Spinal cord (tissue), 9 donors: ENCODE measurements at regions not wholly inside any gene's neighbourhood (a gene's known extent, or its start where the extent isn't known, plus 50 kb on each side); places are given as distances from the start of the nearest gene placed in this dataset.

Experiments used
- DNase-seq, 6 donors: peaks; one replicate each; pipeline versions ENCODE4 v3.0.0 to v3.0.0-alpha.2; 2013 to 2015; ENCODE audit warnings: low spot score in 6 of 6, low read depth in 4 of 6
- H3K27ac ChIP-seq: one replicate; pipeline ENCODE4 v1.5.1; 2013; ENCODE audit warnings: low read depth, low read length, control low read depth
- H3K27me3 ChIP-seq: one replicate; pipeline ENCODE4 v1.6.1; 2013; ENCODE audit warnings: low read length; ENCODE audit not compliant: control insufficient read depth, insufficient read depth
- H3K36me3 ChIP-seq: one replicate; pipeline ENCODE4 v1.6.1; 2013; ENCODE audit warnings: low read length; ENCODE audit not compliant: control insufficient read depth, insufficient read depth
- H3K4me1 ChIP-seq: one replicate; pipeline ENCODE4 v1.6.1; 2013; ENCODE audit warnings: low read length; ENCODE audit not compliant: control insufficient read depth, insufficient read depth
- H3K4me3 ChIP-seq: one replicate; pipeline ENCODE4 v1.5.1; 2013; ENCODE audit warnings: low read depth, low read length, control low read depth
- H3K9me3 ChIP-seq: one replicate; pipeline ENCODE4 v1.6.1; 2013; ENCODE audit warnings: low read length; ENCODE audit not compliant: control insufficient read depth, insufficient read depth
- WGBS: methylation state at CpG from one replicate; pipeline ENCODE4 v1.1.5; 2013; ENCODE audit warnings: missing lambda C conversion rate; ENCODE audit not compliant: insufficient coverage; 5-methylcytosine and 5-hydroxymethylcytosine counted together
- donor health status: healthy.

- no peak overlapping the region for H3K27ac ChIP-seq
- no peaks in the 10 kb centered on the region for H3K4me1 ChIP-seq
- DNase-seq, result no peak
- no peaks in the 10 kb centered on the region for H3K36me3 ChIP-seq
- H3K27me3 ChIP-seq, result no peaks in the 10 kb centered on the region
- no peaks in the 10 kb centered on the region for H3K9me3 ChIP-seq
- no peak overlapping the region for H3K4me3 ChIP-seq
Observed at GRCh38 chr3:118785415-118785814, 249.2 kb downstream of the IGSF11 start.

- no peaks in the 10 kb centered on the region for H3K4me1 ChIP-seq
- H3K27me3 ChIP-seq, result no peaks in the 10 kb centered on the region
- H3K9me3 ChIP-seq, result no peaks in the 10 kb centered on the region
- DNase-seq, result peak in 1 of 6 donors; percentile 51
- no peak overlapping the region for H3K27ac ChIP-seq
- H3K36me3 ChIP-seq, result no peaks in the 10 kb centered on the region
- H3K4me3 ChIP-seq, result no peak overlapping the region
- WGBS, result no CpG with 5 or more reads among the region's 5 CpGs
Observed at GRCh38 chr3:118791246-118791645, 243.4 kb downstream of the IGSF11 start.

GRCh38 chr3:118792191-118792590 is 242.5 kb downstream of the IGSF11 start:
- no peak for DNase-seq
- Histone ChIP-seq H3K27ac (no peak overlapping the region), H3K9me3 (no peaks in the 10 kb centered on the region), H3K36me3 (no peaks in the 10 kb centered on the region), H3K4me1 (no peaks in the 10 kb centered on the region), H3K4me3 (no peak overlapping the region), H3K27me3 (no peaks in the 10 kb centered on the region)
- no CpG with 5 or more reads among the region's 4 CpGs for WGBS

- H3K9me3 ChIP-seq, result no peaks in the 10 kb centered on the region
- H3K27me3 ChIP-seq, result no peaks in the 10 kb centered on the region
- no peak overlapping the region for H3K27ac ChIP-seq
- H3K4me1 ChIP-seq, result no peaks in the 10 kb centered on the region
- no peaks in the 10 kb centered on the region for H3K36me3 ChIP-seq
- no peak overlapping the region for H3K4me3 ChIP-seq
- no peak for DNase-seq
Observed at GRCh38 chr3:118793176-118793575, 241.5 kb downstream of the IGSF11 start.

GRCh38 chr3:118799303-118799702 is 235.3 kb downstream of the IGSF11 start:
- DNase-seq, result no peak
- H3K36me3 ChIP-seq, result no peaks in the 10 kb centered on the region
- H3K27me3 ChIP-seq, result no peaks in the 10 kb centered on the region
- H3K9me3 ChIP-seq, result no peaks in the 10 kb centered on the region
- peaks cover 10% of the 10 kb centered on the region for H3K4me1 ChIP-seq
- WGBS, result 95% methylated on average over 3 of the region's 3 CpGs
- no peak overlapping the region for H3K4me3 ChIP-seq
- no peak overlapping the region for H3K27ac ChIP-seq

GRCh38 chr3:118801899-118802298 is 232.7 kb downstream of the IGSF11 start:
- Histone ChIP-seq H3K4me3 (no peak overlapping the region), H3K27ac (no peak overlapping the region), H3K4me1 (peaks cover 10% of the 10 kb centered on the region), H3K9me3 (no peaks in the 10 kb centered on the region), H3K27me3 (no peaks in the 10 kb centered on the region), H3K36me3 (no peaks in the 10 kb centered on the region)
- 53% methylated on average over 5 of the region's 8 CpGs for WGBS
- DNase-seq, result peak in 2 of 6 donors; percentile 75 to 79

- Histone ChIP-seq H3K4me3 (no peak overlapping the region), H3K27ac (no peak overlapping the region), H3K36me3 (no peaks in the 10 kb centered on the region), H3K4me1 (peaks cover 10% of the 10 kb centered on the region), H3K9me3 (peaks cover 2% of the 10 kb centered on the region), H3K27me3 (no peaks in the 10 kb centered on the region)
- DNase-seq, result no peak
- 90% methylated on average over 12 of the region's 13 CpGs for WGBS
Observed at GRCh38 chr3:118802325-118803095, 232.1 kb downstream of the IGSF11 start.

GRCh38 chr3:118803096-118803476 is 231.6 kb downstream of the IGSF11 start:
- H3K4me1 ChIP-seq, result peaks cover 10% of the 10 kb centered on the region
- WGBS, result 86% methylated on average over 2 of the region's 3 CpGs
- DNase-seq, result no peak
- H3K27ac ChIP-seq, result no peak overlapping the region
- H3K27me3 ChIP-seq, result no peaks in the 10 kb centered on the region
- no peaks in the 10 kb centered on the region for H3K36me3 ChIP-seq
- no peak overlapping the region for H3K4me3 ChIP-seq
- peaks cover 2% of the 10 kb centered on the region for H3K9me3 ChIP-seq

GRCh38 chr3:118805007-118805406 is 229.6 kb downstream of the IGSF11 start:
- Histone ChIP-seq H3K36me3 (no peaks in the 10 kb centered on the region), H3K4me1 (peaks cover 10% of the 10 kb centered on the region), H3K9me3 (peaks cover 2% of the 10 kb centered on the region), H3K4me3 (no peak overlapping the region), H3K27ac (no peak overlapping the region), H3K27me3 (no peaks in the 10 kb centered on the region)
- WGBS, result no CpG with 5 or more reads among the region's 2 CpGs
- DNase-seq, result peak in 1 of 6 donors; percentile 32

GRCh38 chr3:118806423-118806822 is 228.2 kb downstream of the IGSF11 start:
- no CpG with 5 or more reads among the region's 5 CpGs for WGBS
- peaks cover 10% of the 10 kb centered on the region for H3K4me1 ChIP-seq
- no peak overlapping the region for H3K27ac ChIP-seq
- peaks cover 2% of the 10 kb centered on the region for H3K9me3 ChIP-seq
- no peak overlapping the region for H3K4me3 ChIP-seq
- H3K27me3 ChIP-seq, result no peaks in the 10 kb centered on the region
- H3K36me3 ChIP-seq, result no peaks in the 10 kb centered on the region
- DNase-seq, result no peak
